GM19324 (cell line): ENCODE measurements at regions not wholly inside any gene's neighbourhood (a gene's known extent, or its start where the extent isn't known, plus 50 kb on each side); places are given as distances from the start of the nearest gene placed in this dataset.

Experiments
- ATAC-seq: cut with Tn5 transposase; IDR thresholded peaks from one replicate; pipeline ENCODE4 v1.9.1; 2021; ENCODE audit warnings: mild to moderate bottlenecking, moderate library complexity; ENCODE audit not compliant: unreplicated experiment, low FRiP score

- ATAC-seq: peak; percentile 71
Measured at GRCh38 chr13:21948769-21949474, 278.0 kb downstream of the FGF9 start.

- no peak for ATAC-seq
Measured at GRCh38 chr13:21949818-21950429, 279.1 kb downstream of the FGF9 start.

DNA sequence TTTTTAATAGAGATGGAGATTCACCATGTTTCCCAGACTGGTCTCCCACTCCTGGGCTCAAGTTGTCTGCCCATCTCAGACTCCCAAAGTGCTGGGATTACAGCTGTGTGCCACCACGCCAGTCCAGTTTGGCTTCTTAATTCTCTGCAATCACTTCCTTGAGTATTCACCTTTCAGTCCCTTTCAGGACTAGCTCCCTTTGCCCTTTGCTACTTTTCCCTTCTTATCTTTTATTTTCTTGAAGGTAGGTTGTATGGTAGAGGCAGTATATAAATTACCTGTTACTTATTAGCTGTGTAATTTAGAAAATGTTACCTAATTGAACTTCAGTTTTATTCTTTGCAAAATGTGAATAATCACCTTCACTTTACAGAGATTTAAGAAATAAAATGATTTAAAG is 285.8 kb downstream of the FGF9 start:
- no peak for ATAC-seq

DNA sequence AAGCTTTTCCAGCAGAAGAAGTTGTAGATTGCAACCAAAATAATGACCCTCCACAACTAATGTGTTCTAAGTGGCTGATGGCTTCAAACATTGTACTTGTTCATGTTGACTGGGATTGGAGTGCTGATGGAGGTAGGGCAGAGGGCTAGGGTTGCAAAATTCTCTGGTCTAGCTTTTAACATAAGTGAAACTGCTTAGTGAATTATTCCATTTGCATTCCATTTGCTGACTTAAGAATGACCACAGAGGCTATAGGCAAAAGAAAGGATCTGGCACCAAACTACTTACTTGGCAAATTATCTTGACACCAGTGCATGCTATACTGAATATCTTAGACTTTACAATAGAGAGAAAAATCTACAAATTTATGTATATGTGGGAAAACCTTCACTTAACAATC is 287.0 kb downstream of the FGF9 start:
- ATAC-seq: no peak

DNA sequence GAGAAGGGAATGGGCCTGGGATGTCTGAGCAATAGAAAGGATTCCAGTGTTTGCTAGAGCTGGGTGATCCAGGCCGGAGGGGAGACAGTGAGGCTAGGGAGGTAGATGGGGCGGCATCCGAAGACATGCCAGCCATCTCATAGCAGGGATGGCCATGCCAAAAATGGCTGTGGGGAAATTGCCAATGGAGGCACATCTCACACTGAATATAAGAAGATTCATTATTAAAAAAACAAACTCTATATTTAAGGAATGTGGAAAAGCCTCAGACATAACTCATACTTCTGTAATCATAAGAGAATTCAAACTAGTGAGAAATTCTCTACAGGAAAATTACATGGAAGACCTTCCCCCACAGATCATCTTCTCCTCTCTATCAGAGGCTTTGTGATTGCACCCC is 289.2 kb downstream of the FGF9 start:
- no peak for ATAC-seq

- no peak for ATAC-seq
Measured at GRCh38 chr13:21964686-21965085, 293.8 kb downstream of the FGF9 start.

GRCh38 chr13:21965095-21965494 is 294.2 kb downstream of the FGF9 start:
- no peak for ATAC-seq

DNA sequence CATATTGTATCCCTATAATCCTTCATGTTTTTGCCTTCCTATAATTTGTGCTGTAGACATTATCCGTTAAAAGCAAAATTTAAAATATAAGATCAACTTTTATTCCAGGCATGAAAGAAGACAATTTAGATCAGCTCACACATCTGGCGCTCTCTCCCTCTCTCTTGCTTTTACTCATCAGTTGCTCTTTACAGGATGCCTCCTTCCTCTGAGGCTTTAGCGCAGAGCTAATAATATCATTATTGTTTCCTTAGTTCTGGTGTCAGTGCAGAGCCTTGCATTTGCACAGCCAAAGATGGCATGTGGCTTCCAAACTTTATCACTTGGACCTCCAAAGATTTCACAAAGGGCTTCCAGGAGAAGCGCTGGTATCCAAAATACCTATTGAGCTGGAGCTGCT is 295.1 kb downstream of the FGF9 start:
- no peak for ATAC-seq

DNA sequence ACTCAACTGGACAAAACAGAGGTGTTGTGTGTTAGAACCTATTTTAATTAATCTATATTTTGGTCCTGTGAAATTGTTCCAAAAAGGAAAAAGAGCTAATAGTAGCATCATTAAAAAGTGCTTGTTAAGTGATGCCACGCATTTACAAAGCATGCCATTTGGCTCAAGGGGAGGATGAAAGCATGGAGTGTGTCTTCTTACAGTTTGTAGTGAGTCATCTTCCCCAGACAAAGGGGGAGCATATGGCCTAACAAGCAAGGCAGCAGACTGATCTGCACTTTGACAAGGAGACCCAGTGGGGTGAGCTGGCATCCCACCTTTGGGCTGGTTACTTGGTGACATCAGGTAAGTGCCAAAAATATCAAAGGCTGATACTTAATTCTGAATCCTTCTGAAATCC is 297.0 kb downstream of the FGF9 start:
- ATAC-seq: no peak

DNA sequence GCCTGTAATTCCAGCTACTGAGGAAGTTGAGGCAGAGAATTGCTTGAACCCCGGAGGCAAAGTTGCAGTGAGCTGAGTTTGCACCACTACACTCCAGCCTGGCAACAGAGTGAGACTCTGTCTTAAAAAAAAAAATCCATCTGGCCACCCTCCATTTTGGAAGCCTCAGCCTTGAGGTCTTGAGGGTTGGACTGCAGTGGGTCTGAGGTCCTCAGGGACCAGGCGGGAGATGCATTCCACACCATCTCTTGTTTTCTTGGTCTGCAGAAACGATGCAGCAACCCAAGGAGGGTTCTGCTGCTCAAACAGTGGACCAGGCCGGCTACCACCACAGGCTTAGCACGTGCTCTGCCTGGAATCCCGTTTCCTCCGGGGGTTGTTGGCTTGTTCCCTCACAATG is 299.3 kb downstream of the FGF9 start:
- ATAC-seq: no peak

DNA sequence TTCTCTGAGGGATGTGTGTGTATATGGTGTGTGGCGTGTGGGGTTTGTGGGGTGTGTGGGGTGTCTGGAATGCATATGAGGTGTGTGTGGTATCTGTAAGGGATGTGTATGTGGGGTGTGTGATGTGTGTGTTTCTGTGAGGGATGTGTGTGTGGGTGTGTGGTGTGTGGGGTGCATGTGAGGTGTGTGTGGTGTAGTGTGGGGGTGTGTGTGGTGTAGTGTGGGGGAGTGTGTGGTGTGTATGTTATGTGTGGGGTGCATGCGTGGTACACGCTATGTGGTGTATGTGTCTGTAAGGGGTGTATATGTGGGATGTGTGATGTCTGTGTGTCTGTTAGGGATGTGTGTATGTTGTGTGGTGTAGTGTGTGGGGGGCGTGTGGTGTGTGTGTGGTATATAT is 300.0 kb downstream of the FGF9 start:
- no peak for ATAC-seq

- ATAC-seq: no peak
Measured at GRCh38 chr13:21971662-21972621, 301.1 kb downstream of the FGF9 start.

- ATAC-seq: no peak
Measured at GRCh38 chr13:21973437-21974125, 302.7 kb downstream of the FGF9 start.

DNA sequence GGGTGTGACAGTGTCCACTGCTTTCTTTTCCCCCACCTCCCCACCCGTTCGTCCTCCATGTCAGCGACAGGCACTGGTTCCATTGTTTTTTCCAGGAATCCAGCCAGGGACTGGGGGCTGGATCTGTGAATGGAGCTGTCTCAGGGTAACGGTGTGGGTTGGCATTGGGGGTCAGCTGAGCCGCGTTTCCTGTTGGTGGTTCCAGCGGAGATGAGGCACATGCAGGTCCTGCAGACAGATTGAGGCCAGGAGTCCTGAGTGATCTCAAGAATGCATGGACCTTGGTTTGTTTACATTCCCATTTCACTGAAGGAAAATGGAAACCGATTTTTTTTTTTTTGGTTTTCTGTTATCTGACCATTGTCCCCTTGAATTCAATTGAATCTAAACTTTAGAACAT is 303.9 kb downstream of the FGF9 start:
- ATAC-seq: no peak

DNA sequence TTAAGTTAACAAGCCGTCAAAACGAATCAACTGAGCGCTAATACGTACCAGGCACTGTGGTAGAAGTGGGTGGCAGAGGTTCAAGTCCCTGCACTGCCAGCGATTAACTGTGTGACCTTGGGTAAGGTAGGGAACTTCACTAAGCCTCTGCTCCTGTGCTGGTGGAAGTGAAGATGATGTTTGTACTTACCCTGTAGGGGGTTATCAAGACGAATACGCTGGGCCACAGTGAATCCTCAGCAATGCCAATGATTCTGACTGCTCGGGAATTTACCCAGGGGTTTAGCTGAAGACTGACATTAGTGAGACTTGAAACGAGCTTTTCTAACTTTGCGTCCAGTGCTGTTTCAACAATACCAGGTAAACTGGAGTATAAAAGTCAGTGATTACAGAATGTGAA is 305.3 kb downstream of the FGF9 start:
- ATAC-seq: no peak

DNA sequence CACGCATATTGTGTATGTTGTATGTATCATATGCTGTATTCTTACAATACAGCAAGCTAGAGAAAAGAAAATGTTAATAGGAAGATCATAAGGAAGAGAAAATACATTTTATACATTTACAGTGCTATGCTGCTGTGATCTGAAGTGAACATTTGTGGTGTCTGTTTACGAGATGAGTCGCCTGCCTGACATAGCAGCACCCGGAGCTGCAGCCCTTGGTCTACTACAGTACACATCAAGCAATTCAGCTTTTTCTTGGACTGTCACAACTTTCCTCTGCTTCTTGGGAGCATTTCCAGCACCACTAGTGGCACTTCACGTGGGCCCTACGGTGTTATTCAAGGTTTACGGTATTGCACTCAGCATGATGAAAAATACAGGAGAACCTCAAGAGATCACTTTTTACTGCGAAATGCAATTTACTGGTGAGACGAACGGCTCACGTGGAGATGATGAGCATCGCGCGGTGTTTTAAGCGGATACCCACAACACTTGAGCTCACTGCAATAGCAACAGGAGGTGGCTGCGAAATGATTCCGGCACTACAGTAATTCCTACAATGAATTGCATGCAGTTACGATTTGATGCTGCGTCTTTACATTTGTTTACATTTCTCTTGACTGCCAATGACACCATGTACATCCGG is 308.4 kb downstream of the FGF9 start:
- ATAC-seq: no peak

- no peak for ATAC-seq
Measured at GRCh38 chr13:21980049-21980448, 309.2 kb downstream of the FGF9 start.

GRCh38 chr13:21984156-21984555 is 313.3 kb downstream of the FGF9 start:
- no peak for ATAC-seq

DNA sequence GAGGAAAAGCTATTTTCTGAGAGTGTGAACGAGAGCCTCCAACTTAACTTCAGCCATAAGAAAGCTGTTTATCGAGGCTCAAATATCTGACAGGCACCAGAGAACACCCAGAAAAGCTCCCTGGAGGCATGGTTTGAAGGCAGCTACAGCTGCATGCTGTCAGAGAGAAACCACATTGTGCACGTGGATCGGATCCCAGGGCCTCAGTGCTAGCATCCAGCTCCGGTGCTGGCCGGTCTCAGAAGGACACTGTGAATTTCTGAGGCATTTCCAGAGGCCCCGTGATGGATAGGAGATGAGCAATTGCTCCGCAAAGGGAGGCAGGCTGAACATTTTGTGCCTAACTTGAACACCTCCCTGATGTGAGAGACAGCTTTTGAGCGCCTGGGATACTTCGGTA is 315.7 kb downstream of the FGF9 start:
- no peak for ATAC-seq

DNA sequence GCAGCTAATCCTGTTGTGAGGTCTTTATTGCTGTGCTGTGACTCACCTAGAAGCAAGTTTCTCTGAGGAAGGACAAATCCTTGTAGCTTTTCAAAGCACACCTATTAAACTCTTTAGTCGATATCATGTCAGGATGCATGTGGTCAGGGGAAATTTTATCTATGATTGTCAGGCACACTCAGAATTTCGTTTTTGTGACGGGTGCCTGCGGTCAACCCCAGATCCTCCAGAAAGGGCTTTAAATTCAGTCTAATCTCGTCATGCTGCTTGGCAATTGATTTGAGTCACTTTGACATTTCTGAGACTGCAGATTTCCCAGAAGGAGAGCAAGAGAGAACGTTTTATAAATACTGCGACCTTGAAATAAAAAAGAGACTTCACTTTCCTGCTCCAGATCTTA is 316.9 kb downstream of the FGF9 start:
- no peak for ATAC-seq
